ENCODE measurements at regions not wholly inside any gene's neighbourhood (a gene's known extent, or its start where the extent isn't known, plus 50 kb on each side); places are given as distances from the start of the nearest gene placed in this dataset.

DNA sequence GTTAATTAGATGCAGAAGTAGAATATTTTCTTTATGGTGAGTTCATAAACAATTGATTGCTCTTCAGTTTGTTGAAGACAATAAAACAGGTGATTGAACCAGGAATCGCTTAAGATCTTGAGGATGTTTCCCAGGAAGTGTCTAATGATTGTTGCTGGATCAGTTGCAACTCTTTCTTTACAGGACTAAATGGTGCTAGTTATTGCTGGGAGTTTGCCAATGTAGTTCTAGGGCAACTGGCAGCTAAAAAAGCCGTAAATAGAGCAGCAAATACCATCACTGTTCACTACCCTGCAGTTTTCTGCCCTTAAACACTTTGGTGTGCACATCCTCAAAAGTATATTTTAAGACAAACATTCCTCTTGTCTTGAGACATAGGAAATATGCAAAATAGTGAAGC lies 119.2 kb upstream of the ANK3 start:
- TF ChIP-seq NFIC (IDR thresholded peaks at IDR 0.05) (no peak), EP300 (IDR thresholded peaks at IDR 0.05; ENCODE audit: borderline replicate concordance) (no peak), YY1 (IDR thresholded peaks at IDR 0.05; ENCODE audit: low read depth) (no peak), TAF1 (IDR thresholded peaks at IDR 0.05; ENCODE audit: low read depth) (no peak), TCF12 (IDR thresholded peaks at IDR 0.05; ENCODE audit: low read depth) (no peak)
- TF ChIP-seq, protein P1, sequence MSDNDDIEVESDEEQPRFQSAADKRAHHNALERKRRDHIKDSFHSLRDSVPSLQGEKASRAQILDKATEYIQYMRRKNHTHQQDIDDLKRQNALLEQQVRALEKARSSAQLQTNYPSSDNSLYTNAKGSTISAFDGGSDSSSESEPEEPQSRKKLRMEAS (IDR thresholded peaks at IDR 0.05) = no peak
- TF ChIP-seq, protein P2, sequence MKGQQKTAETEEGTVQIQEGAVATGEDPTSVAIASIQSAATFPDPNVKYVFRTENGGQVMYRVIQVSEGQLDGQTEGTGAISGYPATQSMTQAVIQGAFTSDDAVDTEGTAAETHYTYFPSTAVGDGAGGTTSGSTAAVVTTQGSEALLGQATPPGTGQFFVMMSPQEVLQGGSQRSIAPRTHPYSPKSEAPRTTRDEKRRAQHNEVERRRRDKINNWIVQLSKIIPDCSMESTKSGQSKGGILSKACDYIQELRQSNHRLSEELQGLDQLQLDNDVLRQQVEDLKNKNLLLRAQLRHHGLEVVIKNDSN (IDR thresholded peaks at IDR 0.05) = no peak
